Astrocyte (in vitro differentiated cells and primary cell): ENCODE measurements at regions not wholly inside any gene's neighbourhood (a gene's known extent, or its start where the extent isn't known, plus 50 kb on each side); places are given as distances from the start of the nearest gene placed in this dataset.

Experiments
- CTCF ChIP-seq: IDR thresholded peaks from 2 replicates; pipeline ENCODE4 v1.5.1; 2011; ENCODE audit warnings: low read depth, mild to moderate bottlenecking, inconsistent platforms, low read length, moderate library complexity; ENCODE audit not compliant: insufficient read depth
- EZH2 ChIP-seq: IDR thresholded peaks from 2 replicates; pipeline ENCODE4 v1.6.1; 2012; ENCODE audit warnings: mild to moderate bottlenecking, low read length, inconsistent platforms; ENCODE audit not compliant: insufficient read depth

- TF ChIP-seq CTCF (no peak), EZH2 (no peak)
Observed at GRCh38 chr13:80605716-80606115, 264.8 kb upstream of the SPRY2 start.
